Kidney epithelial cell (primary cell): ENCODE measurements at regions not wholly inside any gene's neighbourhood (a gene's known extent, or its start where the extent isn't known, plus 50 kb on each side); places are given as distances from the start of the nearest gene placed in this dataset.

ENCODE experiments used
- DNase-seq: peaks from one replicate; pipeline ENCODE4 v3.0.0-alpha.2; 2010; ENCODE audit warnings: low read depth
- H3K27me3 ChIP-seq: 2 replicates; pipeline ENCODE4 v1.6.0; 2011; ENCODE audit warnings: low read length; ENCODE audit not compliant: control insufficient read depth, insufficient read depth
- H3K36me3 ChIP-seq: 2 replicates; pipeline ENCODE4 v1.5.1; 2011; ENCODE audit warnings: low read length; ENCODE audit not compliant: control insufficient read depth, insufficient read depth
- H3K4me3 ChIP-seq: 2 replicates; pipeline ENCODE4 v1.5.1; 2011; ENCODE audit warnings: low read depth, mild to moderate bottlenecking, control low read depth, low read length
- CTCF ChIP-seq: IDR thresholded peaks from 2 replicates; pipeline ENCODE4 v1.5.1; 2011; ENCODE audit warnings: mild to moderate bottlenecking, moderate library complexity, low read length, control low read depth, inconsistent platforms; ENCODE audit not compliant: insufficient read depth, poor library complexity, severe bottlenecking

- Histone ChIP-seq H3K27me3 (peaks cover 5% of the 10 kb centered on the region), H3K36me3 (no peaks in the 10 kb centered on the region), H3K4me3 (no peak overlapping the region)
- TF ChIP-seq CTCF: no peak
- DNase-seq: no peak
Measured at GRCh38 chr1:5744911-5745799, 247.1 kb downstream of the NPHP4 start.

- no peak for DNase-seq
- H3K27me3 ChIP-seq: peaks cover 5% of the 10 kb centered on the region
- no peak for TF ChIP-seq CTCF
- no peaks in the 10 kb centered on the region for H3K36me3 ChIP-seq
- no peak overlapping the region for H3K4me3 ChIP-seq
Measured at GRCh38 chr1:5744341-5744740, 247.9 kb downstream of the NPHP4 start.

- H3K27me3 ChIP-seq: peaks cover 5% of the 10 kb centered on the region
- DNase-seq: no peak
- no peaks in the 10 kb centered on the region for H3K36me3 ChIP-seq
- no peak for TF ChIP-seq CTCF
- H3K4me3 ChIP-seq: no peak overlapping the region
Measured at GRCh38 chr1:5743435-5744095, 248.7 kb downstream of the NPHP4 start.

GRCh38 chr1:5742801-5743200, 249.4 kb downstream of the NPHP4 start:
- no peaks in the 10 kb centered on the region for H3K36me3 ChIP-seq
- TF ChIP-seq CTCF: no peak
- H3K4me3 ChIP-seq: no peak overlapping the region
- DNase-seq: no peak
- H3K27me3 ChIP-seq: peaks cover 5% of the 10 kb centered on the region

- no peaks in the 10 kb centered on the region for H3K36me3 ChIP-seq
- no peak for DNase-seq
- H3K27me3 ChIP-seq: peaks cover 5% of the 10 kb centered on the region
- TF ChIP-seq CTCF: no peak
- H3K4me3 ChIP-seq: no peak overlapping the region
Measured at GRCh38 chr1:5742032-5742431, 250.2 kb downstream of the NPHP4 start.
